WI38 (cell line): ENCODE measurements at regions not wholly inside any gene's neighbourhood (a gene's known extent, or its start where the extent isn't known, plus 50 kb on each side); places are given as distances from the start of the nearest gene placed in this dataset.

ENCODE experiments used
- H3K4me3 ChIP-seq: 2 replicates; pipeline ENCODE4 v1.5.1; 2011; ENCODE audit warnings: low read depth, mild to moderate bottlenecking, control low read depth, low read length
- TF ChIP-seq, protein P1 (sequence below): IDR thresholded peaks from 2 replicates; pipeline ENCODE4 v1.5.1; 2012; ENCODE audit warnings: low read depth, mild to moderate bottlenecking, control low read depth, low read length

DNA sequence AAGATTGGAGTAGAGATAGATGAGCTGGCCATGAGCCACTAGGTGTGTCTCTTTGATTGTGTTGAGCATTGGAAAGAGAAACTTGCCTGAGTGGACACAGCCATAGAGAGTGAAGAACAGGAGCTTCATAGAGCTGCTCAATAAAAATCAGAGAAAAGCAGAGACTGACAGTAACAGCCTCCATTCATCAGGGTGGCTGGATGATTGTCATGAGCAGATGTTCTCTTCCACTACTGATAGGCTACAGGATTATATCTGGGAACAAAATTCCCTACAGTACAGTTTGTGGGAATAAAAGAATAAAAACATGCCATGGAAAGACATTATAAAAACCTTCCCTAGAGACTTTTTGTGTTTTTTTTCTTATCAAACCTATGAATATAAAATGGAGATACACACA, 404.8 kb upstream of the ACVR2A start:
- no peak overlapping the region for H3K4me3 ChIP-seq
- TF ChIP-seq, protein P1, sequence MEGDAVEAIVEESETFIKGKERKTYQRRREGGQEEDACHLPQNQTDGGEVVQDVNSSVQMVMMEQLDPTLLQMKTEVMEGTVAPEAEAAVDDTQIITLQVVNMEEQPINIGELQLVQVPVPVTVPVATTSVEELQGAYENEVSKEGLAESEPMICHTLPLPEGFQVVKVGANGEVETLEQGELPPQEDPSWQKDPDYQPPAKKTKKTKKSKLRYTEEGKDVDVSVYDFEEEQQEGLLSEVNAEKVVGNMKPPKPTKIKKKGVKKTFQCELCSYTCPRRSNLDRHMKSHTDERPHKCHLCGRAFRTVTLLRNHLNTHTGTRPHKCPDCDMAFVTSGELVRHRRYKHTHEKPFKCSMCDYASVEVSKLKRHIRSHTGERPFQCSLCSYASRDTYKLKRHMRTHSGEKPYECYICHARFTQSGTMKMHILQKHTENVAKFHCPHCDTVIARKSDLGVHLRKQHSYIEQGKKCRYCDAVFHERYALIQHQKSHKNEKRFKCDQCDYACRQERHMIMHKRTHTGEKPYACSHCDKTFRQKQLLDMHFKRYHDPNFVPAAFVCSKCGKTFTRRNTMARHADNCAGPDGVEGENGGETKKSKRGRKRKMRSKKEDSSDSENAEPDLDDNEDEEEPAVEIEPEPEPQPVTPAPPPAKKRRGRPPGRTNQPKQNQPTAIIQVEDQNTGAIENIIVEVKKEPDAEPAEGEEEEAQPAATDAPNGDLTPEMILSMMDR = no peak

DNA sequence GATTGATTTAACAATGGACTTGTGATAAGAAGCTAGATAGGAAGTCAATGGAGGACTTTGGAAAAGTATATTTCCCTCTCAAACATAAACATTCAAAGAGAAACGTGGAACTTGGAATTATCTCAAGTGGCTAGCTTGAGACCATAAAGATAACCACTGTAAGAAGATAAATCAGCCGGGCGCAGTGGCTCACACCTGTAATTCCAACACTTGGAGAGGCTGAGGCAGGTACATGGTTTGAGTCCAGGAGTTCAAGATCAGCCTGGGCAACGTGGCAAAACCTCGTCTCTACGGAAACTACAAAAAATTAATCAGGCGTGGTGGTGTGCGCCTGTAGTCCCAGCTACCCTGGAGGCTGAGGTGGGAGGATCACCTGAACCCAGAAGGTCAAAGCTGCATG, 405.9 kb upstream of the ACVR2A start:
- H3K4me3 ChIP-seq = no peak overlapping the region
- TF ChIP-seq, protein P1 = no peak

DNA sequence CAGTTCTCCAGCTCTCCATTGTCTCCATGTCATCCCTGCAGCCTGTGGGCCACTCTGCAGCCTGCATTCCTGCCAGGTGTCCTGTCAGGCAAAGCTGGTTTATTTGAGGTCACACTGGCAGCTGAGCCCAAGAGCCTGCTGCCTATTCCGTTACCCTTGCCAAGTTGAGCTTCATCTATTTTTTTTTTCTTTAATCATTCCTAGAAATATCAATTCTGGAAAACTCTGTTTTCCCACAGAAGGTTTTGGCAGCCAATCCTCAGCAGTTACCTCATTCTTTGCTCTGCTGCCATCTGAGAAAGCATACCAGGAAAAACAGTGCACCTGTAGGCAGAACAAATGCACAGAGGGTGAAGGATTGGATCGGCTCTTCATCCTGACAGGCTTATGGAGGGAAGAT, 411.0 kb upstream of the ACVR2A start:
- H3K4me3 ChIP-seq = no peak overlapping the region
- TF ChIP-seq, protein P1 = no peak

DNA sequence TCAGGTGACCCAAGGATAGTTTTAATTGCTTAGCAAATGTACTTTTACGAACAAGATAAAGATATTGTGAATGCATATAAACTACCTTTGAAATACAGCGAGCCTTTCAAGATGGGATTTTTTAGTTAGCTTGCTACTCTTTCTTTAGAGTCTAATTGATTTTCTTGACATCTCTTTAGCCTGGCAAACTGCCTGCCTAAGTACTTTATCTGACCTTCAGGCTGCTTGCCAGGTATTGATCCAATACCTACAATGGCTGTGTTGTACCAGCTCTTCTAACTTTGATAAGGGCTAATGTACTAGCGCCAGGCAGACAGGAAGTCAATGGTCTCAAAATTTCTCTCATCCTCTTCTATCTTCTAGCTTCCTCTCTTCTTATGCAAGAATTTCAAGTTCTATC, 414.4 kb upstream of the ACVR2A start:
- TF ChIP-seq, protein P1 = no peak
- H3K4me3 ChIP-seq = no peak overlapping the region

DNA sequence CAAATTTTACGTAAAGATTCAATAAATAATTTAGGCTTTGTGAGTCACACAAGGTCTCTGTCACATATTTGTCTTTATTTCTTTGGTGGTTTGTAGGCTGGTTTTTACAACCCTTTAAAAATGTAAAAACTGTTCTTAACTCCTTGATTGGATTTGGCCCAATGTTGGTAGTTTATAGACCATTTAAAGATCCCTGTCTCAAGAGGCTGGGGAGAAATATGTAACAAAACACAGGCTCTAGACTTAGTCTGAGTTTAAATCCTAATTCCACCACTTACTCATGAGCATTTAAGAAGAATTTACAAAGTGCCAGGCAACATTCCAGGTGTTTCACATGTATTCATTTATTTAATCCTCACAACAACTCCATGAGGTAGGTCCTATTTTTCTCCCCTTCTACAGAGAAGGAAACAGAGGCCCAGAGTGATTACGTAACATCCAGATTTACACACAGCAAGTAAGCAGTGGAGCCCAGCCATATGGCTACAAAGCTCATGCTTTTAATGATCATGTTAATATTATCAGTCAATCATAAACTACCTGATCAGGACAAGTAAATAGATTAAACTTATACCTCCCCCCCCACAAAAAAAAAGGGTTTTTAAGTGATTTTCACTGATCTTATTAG, 416.6 kb upstream of the ACVR2A start:
- no peak overlapping the region for H3K4me3 ChIP-seq
- TF ChIP-seq, protein P1 = no peak

DNA sequence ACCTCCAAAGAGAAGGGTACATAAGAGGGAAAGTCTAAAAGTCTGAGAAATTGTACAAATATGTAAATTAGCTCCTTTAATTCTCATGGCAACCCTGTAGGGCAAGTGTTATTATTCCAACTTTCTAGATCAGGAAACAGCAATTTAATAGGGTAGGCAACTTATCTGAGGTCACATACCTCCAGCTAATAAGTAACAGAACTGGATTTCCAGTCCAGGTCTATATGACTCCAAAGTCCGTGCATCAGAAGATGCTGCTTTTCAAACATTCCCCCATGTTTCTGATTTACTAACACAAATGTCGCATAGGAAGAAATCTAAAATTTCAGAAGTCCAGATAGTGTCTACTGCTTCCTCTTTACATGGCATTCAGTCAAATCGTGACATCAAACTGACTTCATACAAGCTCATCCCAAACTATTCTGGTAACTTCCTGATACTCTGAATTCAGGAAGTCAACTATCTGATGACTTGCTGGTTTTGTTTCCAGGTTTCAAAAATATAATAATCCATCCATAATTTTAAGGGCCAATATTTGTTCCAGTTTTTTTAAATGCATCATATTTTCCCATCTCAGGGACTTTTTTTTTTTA, 419.3 kb upstream of the ACVR2A start:
- TF ChIP-seq, protein P1 = no peak
- no peak overlapping the region for H3K4me3 ChIP-seq

DNA sequence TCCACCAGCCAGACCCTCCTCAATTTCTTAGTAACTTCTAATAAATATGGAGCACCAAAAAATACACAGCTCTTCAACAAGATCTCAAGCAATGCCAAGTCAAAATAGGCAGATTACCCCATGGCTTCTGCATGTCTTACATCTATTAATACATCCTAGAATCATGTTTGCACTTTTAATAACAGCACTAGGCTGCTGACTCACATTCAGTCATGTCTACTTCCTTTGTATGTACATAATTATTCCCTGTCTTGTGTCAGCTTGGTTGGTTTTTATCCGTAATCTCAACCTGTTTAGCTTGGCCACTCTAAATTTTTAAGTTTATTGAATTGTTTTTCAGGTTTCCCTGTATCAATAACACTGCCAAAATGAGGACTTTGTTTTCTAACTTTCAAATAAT, 420.1 kb upstream of the ACVR2A start:
- TF ChIP-seq, protein P1 = no peak
- no peak overlapping the region for H3K4me3 ChIP-seq
